Fibroblast of mammary gland (primary cell): ENCODE measurements at regions not wholly inside any gene's neighbourhood (a gene's known extent, or its start where the extent isn't known, plus 50 kb on each side); places are given as distances from the start of the nearest gene placed in this dataset.
A peak's percentile ranks its signal among the peaks of the same experiment; 100 is the strongest.

Experiments used
- DNase-seq: peaks from one replicate; pipeline ENCODE4 v3.0.0-alpha.2; 2010; ENCODE audit warnings: low read depth
- H3K4me3 ChIP-seq: 2 replicates; pipeline ENCODE4 v1.5.1; 2011; ENCODE audit warnings: low read depth, mild to moderate bottlenecking, low read length, moderate library complexity; ENCODE audit not compliant: control insufficient read depth
- TF ChIP-seq, protein P1 (sequence below): conservative IDR thresholded peaks from 2 replicates; pipeline ENCODE4 v1.5.1; 2011; ENCODE audit warnings: low read depth, low read length, inconsistent platforms; ENCODE audit not compliant: control insufficient read depth, insufficient read depth

DNA sequence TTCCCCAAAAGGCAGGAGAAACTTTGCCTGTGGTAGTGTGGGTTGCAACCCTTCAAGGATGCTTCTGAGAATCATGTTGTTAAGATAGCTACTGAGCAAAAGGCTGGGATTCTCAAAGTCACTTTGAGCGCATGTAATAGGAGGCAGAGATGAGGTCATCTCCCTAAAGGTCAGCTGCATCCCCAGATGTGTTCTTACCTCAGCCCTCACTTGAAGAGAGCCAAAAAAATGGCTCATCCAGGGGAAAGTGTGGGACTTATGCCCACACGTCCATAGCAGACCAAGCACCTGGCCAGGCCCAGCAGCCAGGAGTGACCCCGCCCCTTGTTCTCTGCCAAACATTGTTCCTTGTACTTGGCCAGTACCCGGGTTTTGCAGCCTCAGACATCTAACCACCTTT, 187.0 kb upstream of the BMP2 start:
- DNase-seq = peak; percentile 44
- TF ChIP-seq, protein P1, sequence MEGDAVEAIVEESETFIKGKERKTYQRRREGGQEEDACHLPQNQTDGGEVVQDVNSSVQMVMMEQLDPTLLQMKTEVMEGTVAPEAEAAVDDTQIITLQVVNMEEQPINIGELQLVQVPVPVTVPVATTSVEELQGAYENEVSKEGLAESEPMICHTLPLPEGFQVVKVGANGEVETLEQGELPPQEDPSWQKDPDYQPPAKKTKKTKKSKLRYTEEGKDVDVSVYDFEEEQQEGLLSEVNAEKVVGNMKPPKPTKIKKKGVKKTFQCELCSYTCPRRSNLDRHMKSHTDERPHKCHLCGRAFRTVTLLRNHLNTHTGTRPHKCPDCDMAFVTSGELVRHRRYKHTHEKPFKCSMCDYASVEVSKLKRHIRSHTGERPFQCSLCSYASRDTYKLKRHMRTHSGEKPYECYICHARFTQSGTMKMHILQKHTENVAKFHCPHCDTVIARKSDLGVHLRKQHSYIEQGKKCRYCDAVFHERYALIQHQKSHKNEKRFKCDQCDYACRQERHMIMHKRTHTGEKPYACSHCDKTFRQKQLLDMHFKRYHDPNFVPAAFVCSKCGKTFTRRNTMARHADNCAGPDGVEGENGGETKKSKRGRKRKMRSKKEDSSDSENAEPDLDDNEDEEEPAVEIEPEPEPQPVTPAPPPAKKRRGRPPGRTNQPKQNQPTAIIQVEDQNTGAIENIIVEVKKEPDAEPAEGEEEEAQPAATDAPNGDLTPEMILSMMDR = no peak
- H3K4me3 ChIP-seq = no peak overlapping the region

- no peak overlapping the region for H3K4me3 ChIP-seq
- TF ChIP-seq, protein P1 = no peak
- DNase-seq = no peak
Measured at GRCh38 chr20:6579824-6580223, 187.7 kb upstream of the BMP2 start.

DNA sequence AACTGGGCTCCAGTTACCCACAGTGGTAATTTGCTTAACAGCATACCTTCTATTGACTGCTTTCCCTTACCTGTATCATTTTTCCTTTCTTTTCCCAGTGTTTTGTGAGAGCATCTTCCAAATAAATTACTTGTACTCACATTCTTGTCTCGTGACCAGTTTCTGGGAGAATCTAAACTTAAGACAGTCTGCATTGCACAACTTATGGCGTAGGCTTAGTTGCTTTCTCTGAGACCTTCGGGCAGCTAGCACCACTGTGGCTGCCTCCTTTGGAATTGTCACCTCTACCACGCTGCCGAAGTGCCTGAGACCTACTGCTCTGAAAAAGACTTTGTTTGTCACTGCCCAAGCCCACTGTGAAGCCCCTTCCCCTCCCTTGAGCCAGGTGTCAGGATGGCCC, 188.1 kb upstream of the BMP2 start:
- H3K4me3 ChIP-seq = no peak overlapping the region
- TF ChIP-seq, protein P1 = no peak
- DNase-seq = peak; percentile 33

GRCh38 chr20:6577451-6577850, 190.0 kb upstream of the BMP2 start:
- TF ChIP-seq, protein P1 = no peak
- no peak for DNase-seq
- no peak overlapping the region for H3K4me3 ChIP-seq

GRCh38 chr20:6576726-6577125, 190.8 kb upstream of the BMP2 start:
- TF ChIP-seq, protein P1 = no peak
- DNase-seq = peak; percentile 19
- no peak overlapping the region for H3K4me3 ChIP-seq

GRCh38 chr20:6575912-6576401, 191.5 kb upstream of the BMP2 start:
- no peak overlapping the region for H3K4me3 ChIP-seq
- TF ChIP-seq, protein P1 = no peak
- no peak for DNase-seq

GRCh38 chr20:6566821-6567220, 200.7 kb upstream of the BMP2 start:
- TF ChIP-seq, protein P1 = no peak
- DNase-seq = peak; percentile 94

More at GRCh38 chr20:6566821-6567220, 200.7 kb upstream of the BMP2 start:
- H3K4me3 ChIP-seq = no peak overlapping the region
